Gastrocnemius medialis (tissue), 4 donors: ENCODE measurements at regions not wholly inside any gene's neighbourhood (a gene's known extent, or its start where the extent isn't known, plus 50 kb on each side); places are given as distances from the start of the nearest gene placed in this dataset.

ENCODE experiments used
- ATAC-seq, 2 donors: fragments of 150-250 bp; one replicate each; pipeline ENCODE4 v1.9.1; 2016
- DNase-seq, 2 donors: peaks; one replicate each; pipeline ENCODE4 v3.0.0-alpha.2; 2019
- H3K27ac ChIP-seq, 4 donors: fragments of 200-600 bp; sonication (generic); 1 replicate in 1 of 4; 2 replicates in 3 of 4; pipeline ENCODE4 v1.5.1; 2016 to 2018; ENCODE audit warnings: mild to moderate bottlenecking in 2 of 4, moderate library complexity in 1 of 4
- H3K27me3 ChIP-seq, 3 donors: fragments of 200-600 bp; sonication (generic) in 2 of 3; 1 replicate in 1 of 3; 2 replicates in 2 of 3; pipeline versions ENCODE4 v1.5.1 to v1.6.0; 2016 to 2019; ENCODE audit warnings: mild to moderate bottlenecking in 1 of 3, moderate library complexity in 1 of 3
- H3K36me3 ChIP-seq, 2 donors: fragments of 200-600 bp; sonication (generic) in 1 of 2; one replicate each; pipeline ENCODE4 v1.5.1; 2017 to 2018
- H3K4me1 ChIP-seq, 2 donors: fragments of 200-600 bp; sonication (generic) in 1 of 2; one replicate each; pipeline ENCODE4 v1.5.1; 2016 to 2017; ENCODE audit warnings: mild to moderate bottlenecking in 2 of 2
- H3K4me3 ChIP-seq, 4 donors: fragments of 200-600 bp; sonication (generic) in 3 of 4; 1 replicate in 1 of 4; 2 replicates in 3 of 4; pipeline ENCODE4 v1.5.1; 2016 to 2019; ENCODE audit warnings: mild to moderate bottlenecking in 2 of 4
- H3K9me3 ChIP-seq, 3 donors: fragments of 200-600 bp; sonication (generic) in 2 of 3; 1 replicate in 1 of 3; 2 replicates in 2 of 3; pipeline ENCODE4 v1.5.1; 2016 to 2019
- POLR2A ChIP-seq, 2 donors: fragments of 450-650 bp; IDR thresholded peaks; one replicate each; pipeline ENCODE4 v1.6.1; 2017; ENCODE audit warnings: antibody characterized with exemption in 2 of 2, mild to moderate bottlenecking in 2 of 2, moderate library complexity in 2 of 2
- in situ Hi-C, 4 donors: fragments of 200-750 bp; cut with MboI; loops; one replicate each; pipeline versions ENCODE4 v1.15.0 to v1.8.0; 2017; ENCODE audit warnings: low sequenced_read_pairs in 4 of 4
- intact Hi-C: fragments of 100-400 bp; cut with DNase I; formaldehyde crosslinking; loops from one replicate; pipeline ENCODE4 v1.15.1; 2023; ENCODE audit warnings: low total_unique reads
- TF ChIP-seq, protein P1 (sequence below), 5 experiments: fragments of 450-650 bp in 3 of 5; fragments of 200-600 bp in 2 of 5; sonication (generic) in 2 of 5; IDR thresholded peaks in 4 of 5; conservative IDR thresholded peaks in 1 of 5; 1 replicate in 4 of 5; 2 replicates in 1 of 5; pipeline ENCODE4 v1.5.1; 2016 to 2019; ENCODE audit warnings: antibody characterized with exemption in 5 of 5, mild to moderate bottlenecking in 3 of 5, moderate library complexity in 3 of 5

DNA sequence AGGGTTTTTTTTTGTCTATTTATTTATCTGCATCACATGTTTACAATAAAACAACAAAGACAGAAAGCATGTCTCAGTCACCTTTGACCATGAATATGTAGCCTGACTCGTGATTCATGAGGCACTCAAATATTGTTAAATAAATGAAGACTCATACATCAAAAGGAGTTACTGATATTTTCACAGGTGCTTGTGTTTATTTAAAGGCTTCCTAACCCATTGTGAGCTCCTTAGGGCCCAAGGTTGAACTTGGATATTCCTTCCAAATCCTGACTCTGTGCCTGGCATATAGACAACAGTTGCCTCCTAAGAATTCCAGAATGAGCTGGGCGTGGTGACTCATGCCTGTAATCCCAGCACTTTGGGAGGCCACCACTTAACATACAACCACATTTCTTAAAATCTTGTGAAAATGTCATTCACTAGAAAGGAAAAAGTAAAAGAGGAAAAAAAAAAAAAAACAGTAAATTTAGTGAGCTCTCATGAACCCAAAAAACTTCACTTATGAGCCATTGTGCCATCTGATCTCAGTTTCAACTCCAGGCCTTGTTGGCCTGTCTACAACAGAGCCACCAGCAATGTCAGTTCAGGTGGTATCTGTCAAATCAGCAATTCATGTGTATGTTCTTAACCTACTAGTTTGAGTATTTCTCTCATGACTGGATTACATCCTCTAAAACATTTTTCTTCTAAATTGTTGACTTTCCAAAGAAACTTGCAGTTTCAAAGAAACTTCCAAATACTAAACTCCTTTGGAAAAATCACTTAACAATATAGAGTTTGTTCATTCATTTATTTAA is 162.7 kb upstream of the MARCKS start:
- Histone ChIP-seq H3K27ac (no peak overlapping the region), H3K4me1 (no peaks in the 10 kb centered on the region), H3K9me3 (no peaks in the 10 kb centered on the region), H3K4me3 (no peak overlapping the region), H3K27me3 (no peaks in the 10 kb centered on the region), H3K36me3 (no peaks in the 10 kb centered on the region)
- ATAC-seq: no peak
- no peak for DNase-seq
- intact Hi-C loops (no loop called here), in situ Hi-C loops (no loop called here)
- TF ChIP-seq, protein P1, sequence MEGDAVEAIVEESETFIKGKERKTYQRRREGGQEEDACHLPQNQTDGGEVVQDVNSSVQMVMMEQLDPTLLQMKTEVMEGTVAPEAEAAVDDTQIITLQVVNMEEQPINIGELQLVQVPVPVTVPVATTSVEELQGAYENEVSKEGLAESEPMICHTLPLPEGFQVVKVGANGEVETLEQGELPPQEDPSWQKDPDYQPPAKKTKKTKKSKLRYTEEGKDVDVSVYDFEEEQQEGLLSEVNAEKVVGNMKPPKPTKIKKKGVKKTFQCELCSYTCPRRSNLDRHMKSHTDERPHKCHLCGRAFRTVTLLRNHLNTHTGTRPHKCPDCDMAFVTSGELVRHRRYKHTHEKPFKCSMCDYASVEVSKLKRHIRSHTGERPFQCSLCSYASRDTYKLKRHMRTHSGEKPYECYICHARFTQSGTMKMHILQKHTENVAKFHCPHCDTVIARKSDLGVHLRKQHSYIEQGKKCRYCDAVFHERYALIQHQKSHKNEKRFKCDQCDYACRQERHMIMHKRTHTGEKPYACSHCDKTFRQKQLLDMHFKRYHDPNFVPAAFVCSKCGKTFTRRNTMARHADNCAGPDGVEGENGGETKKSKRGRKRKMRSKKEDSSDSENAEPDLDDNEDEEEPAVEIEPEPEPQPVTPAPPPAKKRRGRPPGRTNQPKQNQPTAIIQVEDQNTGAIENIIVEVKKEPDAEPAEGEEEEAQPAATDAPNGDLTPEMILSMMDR (IDR thresholded peaks at IDR 0.05 in 4 of 5, conservative IDR thresholded peaks at IDR 0.05 in 1 of 5): no peak
- TF ChIP-seq POLR2A (IDR thresholded peaks at IDR 0.05): no peak

DNA sequence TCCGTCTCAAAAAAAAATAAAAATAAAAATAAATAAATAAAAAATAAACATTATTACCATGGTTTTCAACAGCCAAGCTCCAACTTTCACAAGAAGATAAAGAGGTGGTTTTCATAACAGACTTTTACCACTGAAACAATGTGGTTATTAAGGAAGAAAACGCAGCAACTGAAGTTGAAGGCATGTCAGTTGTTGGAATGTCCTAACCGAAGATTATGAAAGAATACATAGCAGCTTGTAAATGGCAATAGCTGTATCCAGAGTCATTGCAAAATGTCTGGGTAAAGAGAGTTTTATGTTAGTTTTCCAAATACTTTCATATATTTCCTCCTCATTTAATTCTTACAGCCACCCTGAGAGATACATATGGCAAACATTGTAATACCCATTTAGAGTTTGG is 161.6 kb upstream of the MARCKS start:
- no peak for TF ChIP-seq POLR2A (IDR thresholded peaks at IDR 0.05)
- TF ChIP-seq, protein P1 (IDR thresholded peaks at IDR 0.05 in 4 of 5, conservative IDR thresholded peaks at IDR 0.05 in 1 of 5): no peak
- no peak overlapping the region for H3K27ac ChIP-seq
- no peaks in the 10 kb centered on the region for H3K9me3 ChIP-seq
- H3K36me3 ChIP-seq: no peaks in the 10 kb centered on the region
- in situ Hi-C loops (no loop called here), intact Hi-C loops (no loop called here)
- ATAC-seq (no peak), DNase-seq (no peak)
- no peak overlapping the region for H3K4me3 ChIP-seq
- H3K27me3 ChIP-seq: no peaks in the 10 kb centered on the region
- no peaks in the 10 kb centered on the region for H3K4me1 ChIP-seq

DNA sequence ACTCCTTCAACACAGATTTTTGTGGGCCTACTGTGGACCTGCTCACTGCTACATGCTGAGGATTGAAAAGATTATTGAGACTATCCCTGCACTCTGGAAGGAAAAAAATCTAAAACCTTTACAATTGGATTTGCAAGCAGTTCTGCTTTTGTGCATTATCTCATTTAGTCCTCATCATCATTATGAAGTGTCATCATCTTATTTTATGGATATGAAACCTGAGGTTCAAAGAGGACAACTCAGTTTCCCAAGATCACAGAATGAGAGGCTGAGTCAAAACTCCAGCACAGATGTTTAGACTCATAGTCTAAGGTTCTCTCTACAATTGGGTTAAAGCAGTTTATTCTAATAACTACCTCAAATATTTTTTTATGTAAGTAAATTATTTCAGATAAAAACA is 160.2 kb upstream of the MARCKS start:
- no peaks in the 10 kb centered on the region for H3K36me3 ChIP-seq
- TF ChIP-seq POLR2A (IDR thresholded peaks at IDR 0.05): no peak
- TF ChIP-seq, protein P1 (IDR thresholded peaks at IDR 0.05 in 4 of 5, conservative IDR thresholded peaks at IDR 0.05 in 1 of 5): no peak
- in situ Hi-C loops: no loop called here

DNA sequence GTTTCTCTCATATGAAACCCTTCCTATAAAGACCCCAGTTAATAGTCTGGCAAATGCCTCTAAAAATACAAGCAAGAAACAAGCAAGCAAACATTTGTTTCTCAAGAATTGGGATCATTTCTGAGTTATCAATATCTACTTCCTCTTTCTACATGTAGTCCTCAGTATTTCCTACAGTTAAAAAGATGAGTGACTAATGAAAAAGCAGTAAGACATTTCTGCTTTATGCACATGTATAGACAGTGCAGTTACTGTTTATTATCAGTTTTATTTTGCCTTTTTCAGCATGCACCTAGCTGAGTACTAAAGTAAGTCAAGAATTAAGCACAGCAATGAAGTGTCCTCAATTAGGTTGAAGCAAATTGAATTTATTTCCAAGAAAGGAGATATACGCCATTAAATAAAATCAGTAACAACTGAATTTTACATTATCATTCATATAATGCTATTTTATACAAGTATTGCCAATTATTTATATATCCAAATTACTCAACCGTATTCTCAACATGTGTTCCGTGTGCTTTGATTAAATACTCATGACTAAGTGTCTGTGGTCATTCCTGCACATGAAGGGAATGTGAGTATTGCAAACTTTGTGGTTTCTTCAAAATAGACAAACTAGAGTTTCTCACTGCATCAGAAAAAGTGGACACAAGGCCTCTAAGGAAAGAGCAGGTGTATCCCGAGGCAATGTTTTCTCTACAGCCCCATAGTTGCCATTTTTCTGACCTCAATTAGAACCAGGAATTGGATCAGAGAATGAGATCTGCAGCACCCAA is 159.3 kb upstream of the MARCKS start:
- intact Hi-C loops (no loop called here), in situ Hi-C loops (no loop called here)
- H3K9me3 ChIP-seq: no peaks in the 10 kb centered on the region
- H3K36me3 ChIP-seq: no peaks in the 10 kb centered on the region
- H3K27me3 ChIP-seq: no peaks in the 10 kb centered on the region
- DNase-seq: no peak
- no peak overlapping the region for H3K4me3 ChIP-seq
- TF ChIP-seq, protein P1 (IDR thresholded peaks at IDR 0.05 in 4 of 5, conservative IDR thresholded peaks at IDR 0.05 in 1 of 5): no peak
- no peak for TF ChIP-seq POLR2A (IDR thresholded peaks at IDR 0.05)
- H3K27ac ChIP-seq: no peak overlapping the region
- no peak for ATAC-seq
- H3K4me1 ChIP-seq: no peaks in the 10 kb centered on the region

More for the DNA sequence above, 160.2 kb upstream of the MARCKS start:
- Histone ChIP-seq H3K4me1 (no peaks in the 10 kb centered on the region), H3K4me3 (no peak overlapping the region), H3K27me3 (no peaks in the 10 kb centered on the region), H3K27ac (no peak overlapping the region), H3K9me3 (no peaks in the 10 kb centered on the region)
- ATAC-seq (no peak), DNase-seq (no peak)
- intact Hi-C loops: no loop called here
